Keratinocyte (primary cell): ENCODE measurements at regions not wholly inside any gene's neighbourhood (a gene's known extent, or its start where the extent isn't known, plus 50 kb on each side); places are given as distances from the start of the nearest gene placed in this dataset.

Experiments used
- EZH2 ChIP-seq: IDR thresholded peaks from one replicate; pipeline ENCODE4 v1.6.1; 2012; ENCODE audit warnings: inconsistent platforms, mild to moderate bottlenecking, low read length, moderate library complexity
- TF ChIP-seq, protein P1 (sequence below), 3 experiments: IDR thresholded peaks in 1 of 3; conservative IDR thresholded peaks in 1 of 3; optimal IDR thresholded peaks in 1 of 3; 2 replicates in 2 of 3; 3 replicates in 1 of 3; pipeline versions ENCODE3 to v1.5.1; 2011; ENCODE audit warnings: low read length in 3 of 3, mild to moderate bottlenecking in 3 of 3, moderate library complexity in 2 of 3, control low read depth in 1 of 3, inconsistent platforms in 1 of 3; ENCODE audit not compliant: insufficient read depth in 2 of 3; ENCODE audit errors: extremely low read depth in 1 of 3

DNA sequence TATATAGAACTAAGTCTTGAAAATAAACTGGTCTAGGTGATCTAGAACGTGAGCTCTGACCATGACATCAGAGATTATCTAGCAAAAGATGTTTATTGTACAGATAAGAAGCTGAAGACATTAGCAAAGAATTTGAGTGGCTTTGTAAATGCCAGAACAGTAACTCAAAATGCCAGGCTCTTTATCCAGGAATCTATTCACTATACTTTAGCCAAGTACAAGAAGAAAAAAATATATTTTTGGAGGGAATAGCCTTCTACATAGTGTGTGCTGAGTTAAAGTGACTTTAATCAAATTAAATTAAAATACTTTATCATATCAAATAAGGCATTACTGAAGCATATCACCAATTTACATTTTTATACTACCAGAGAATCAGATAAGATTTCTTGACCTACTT, 132.6 kb upstream of the ITGA1 start:
- TF ChIP-seq, protein P1, sequence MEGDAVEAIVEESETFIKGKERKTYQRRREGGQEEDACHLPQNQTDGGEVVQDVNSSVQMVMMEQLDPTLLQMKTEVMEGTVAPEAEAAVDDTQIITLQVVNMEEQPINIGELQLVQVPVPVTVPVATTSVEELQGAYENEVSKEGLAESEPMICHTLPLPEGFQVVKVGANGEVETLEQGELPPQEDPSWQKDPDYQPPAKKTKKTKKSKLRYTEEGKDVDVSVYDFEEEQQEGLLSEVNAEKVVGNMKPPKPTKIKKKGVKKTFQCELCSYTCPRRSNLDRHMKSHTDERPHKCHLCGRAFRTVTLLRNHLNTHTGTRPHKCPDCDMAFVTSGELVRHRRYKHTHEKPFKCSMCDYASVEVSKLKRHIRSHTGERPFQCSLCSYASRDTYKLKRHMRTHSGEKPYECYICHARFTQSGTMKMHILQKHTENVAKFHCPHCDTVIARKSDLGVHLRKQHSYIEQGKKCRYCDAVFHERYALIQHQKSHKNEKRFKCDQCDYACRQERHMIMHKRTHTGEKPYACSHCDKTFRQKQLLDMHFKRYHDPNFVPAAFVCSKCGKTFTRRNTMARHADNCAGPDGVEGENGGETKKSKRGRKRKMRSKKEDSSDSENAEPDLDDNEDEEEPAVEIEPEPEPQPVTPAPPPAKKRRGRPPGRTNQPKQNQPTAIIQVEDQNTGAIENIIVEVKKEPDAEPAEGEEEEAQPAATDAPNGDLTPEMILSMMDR (optimal IDR thresholded peaks at IDR 0.05 in 1 of 3, IDR thresholded peaks at IDR 0.05 in 1 of 3, conservative IDR thresholded peaks at IDR 0.05 in 1 of 3; ENCODE audit: extremely low read depth in 1 of 3, insufficient read depth in 2 of 3, low read length in 3 of 3) = no peak
- TF ChIP-seq EZH2 = no peak
